Mesenteric fat pad (tissue), 1 donor: ENCODE measurements at regions not wholly inside any gene's neighbourhood (a gene's known extent, or its start where the extent isn't known, plus 50 kb on each side); places are given as distances from the start of the nearest gene placed in this dataset.
A peak's percentile ranks its signal among the peaks of the same experiment; 100 is the strongest.
"Not testable (repeated sequence)": the region's sequence is repeated elsewhere in the genome, so short reads cannot be mapped to it uniquely, and the experiment has no call there.

ENCODE experiments used
- DNase-seq: peaks from one replicate; pipeline ENCODE4 v3.0.0-alpha.2; 2020; ENCODE audit warnings: low spot score
- donor health status: DM: yes; HTN: yes; CAD: no.

- no peak for DNase-seq
These were observed 167.4 kb upstream of the RAB6C start for GRCh38 chr2:129812071-129812470.

GRCh38 chr2:129812654-129813053 lies 166.8 kb upstream of the RAB6C start:
- no peak for DNase-seq

- no peak for DNase-seq
These were observed 166.1 kb upstream of the RAB6C start for GRCh38 chr2:129813404-129813803.

GRCh38 chr2:129816813-129817574 lies 162.5 kb upstream of the RAB6C start:
- peak; percentile 78 for DNase-seq

GRCh38 chr2:129819855-129820254 lies 159.6 kb upstream of the RAB6C start:
- DNase-seq = no peak

- no peak for DNase-seq
These were observed 158.6 kb upstream of the RAB6C start for GRCh38 chr2:129820908-129821307.

GRCh38 chr2:129821445-129821844 lies 158.0 kb upstream of the RAB6C start:
- no peak for DNase-seq

DNA sequence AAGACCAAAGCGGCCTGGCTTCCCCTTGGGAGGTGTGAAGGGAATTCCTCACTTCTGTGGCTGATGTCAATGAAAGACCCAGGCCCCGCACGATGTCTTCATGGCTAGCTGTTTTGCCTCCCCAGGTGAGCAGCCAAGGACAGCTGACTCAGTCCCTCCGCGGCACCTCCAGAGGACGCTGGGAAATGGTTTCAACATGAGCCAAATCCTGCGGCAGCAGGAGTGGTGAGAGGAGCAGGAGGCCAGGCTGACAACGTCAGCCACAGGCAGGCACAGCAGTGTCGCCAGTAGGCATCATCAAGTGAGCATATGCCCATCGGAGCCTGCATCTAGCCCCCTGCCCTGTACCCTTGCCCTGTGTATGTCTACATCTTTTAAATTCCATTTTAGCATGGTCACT lies 156.4 kb upstream of the RAB6C start:
- no peak for DNase-seq

- no peak for DNase-seq
These were observed 152.0 kb upstream of the RAB6C start for GRCh38 chr2:129827311-129828090.

- DNase-seq = no peak
These were observed 150.7 kb upstream of the RAB6C start for GRCh38 chr2:129828792-129829191.

GRCh38 chr2:129829588-129829987 lies 149.9 kb upstream of the RAB6C start:
- DNase-seq = no peak

DNA sequence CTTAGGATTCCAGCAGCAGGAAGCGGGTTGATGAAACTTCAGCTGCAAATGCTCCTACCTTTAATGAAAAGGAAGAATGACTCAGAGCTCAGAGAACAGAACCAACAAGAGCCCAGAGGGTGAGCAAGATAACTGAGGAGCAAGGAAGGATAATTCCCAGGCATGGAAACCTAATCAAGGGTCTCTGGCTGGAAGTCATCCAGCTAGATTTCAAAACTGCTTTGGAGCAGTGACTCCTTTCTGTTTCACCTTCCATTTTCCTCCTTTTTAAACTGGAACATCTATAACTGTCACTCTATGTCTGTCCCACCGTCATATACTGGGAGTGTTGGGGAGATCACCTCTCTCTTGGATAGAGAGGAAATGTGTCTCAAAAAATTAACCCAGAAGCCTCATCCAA lies 148.4 kb upstream of the RAB6C start:
- no peak for DNase-seq

DNA sequence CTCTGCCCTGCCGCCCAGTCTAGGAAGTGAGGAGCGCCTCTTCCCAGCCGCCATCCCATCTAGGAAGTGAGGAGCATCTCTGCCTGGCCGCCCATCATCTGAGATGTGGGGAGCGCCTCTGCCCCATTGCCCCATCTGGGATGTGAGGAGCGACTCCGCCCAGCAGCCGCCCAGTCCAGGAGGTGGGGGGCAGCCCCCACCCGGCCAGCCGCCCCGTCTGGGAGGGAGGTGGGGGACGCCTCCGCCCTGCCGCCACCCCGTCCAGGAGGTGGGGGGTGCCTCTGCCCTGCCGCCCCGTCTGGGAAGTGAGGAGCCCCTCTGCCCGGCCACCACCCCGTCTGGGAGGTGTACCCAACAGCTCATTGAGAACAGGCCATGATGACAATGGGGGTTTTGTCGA lies 146.0 kb upstream of the RAB6C start:
- not testable (repeated sequence) for DNase-seq

DNA sequence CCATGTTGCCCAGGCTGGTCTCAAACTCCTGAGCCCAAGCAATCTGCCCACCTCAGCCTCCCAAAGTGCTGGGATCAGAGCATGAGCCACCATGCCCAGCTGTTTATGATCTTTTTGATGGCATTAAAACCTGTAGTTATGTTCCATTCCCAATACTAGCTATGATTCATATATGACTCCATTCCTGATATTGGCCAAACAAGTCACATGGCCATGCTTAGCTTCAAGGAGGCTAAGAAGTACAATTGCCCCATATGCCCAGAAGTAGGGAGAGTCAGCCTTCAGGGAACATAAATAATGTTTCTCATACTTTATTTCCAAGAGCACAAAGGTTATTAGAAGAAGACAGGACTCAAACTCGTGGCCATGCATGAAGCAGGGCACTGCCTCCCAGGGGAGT lies 132.4 kb upstream of the RAB6C start:
- DNase-seq = no peak

GRCh38 chr2:129849559-129850160 lies 129.8 kb upstream of the RAB6C start:
- no peak for DNase-seq

DNA sequence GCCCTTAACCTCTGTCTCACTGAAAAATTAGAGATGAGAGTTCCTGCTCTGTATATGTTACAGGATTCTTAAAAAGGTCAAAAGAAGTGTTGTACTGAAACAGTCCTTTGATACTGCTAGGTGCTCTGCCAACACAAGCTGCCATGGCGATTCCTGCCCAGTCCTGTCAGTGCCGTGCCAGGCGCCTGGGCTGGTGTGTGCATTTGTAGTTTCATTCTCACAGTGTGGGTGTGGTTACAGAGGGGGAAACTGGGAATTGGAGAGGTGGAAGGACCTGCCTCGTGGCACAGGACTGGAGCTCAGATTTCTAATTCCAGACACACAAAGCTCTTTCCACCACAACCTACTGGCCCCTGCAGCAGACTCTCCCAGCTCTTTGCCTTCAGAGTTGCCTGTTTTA lies 122.3 kb upstream of the RAB6C start:
- DNase-seq = no peak

- no peak for DNase-seq
These were observed 120.3 kb upstream of the RAB6C start for GRCh38 chr2:129859175-129859574.

DNA sequence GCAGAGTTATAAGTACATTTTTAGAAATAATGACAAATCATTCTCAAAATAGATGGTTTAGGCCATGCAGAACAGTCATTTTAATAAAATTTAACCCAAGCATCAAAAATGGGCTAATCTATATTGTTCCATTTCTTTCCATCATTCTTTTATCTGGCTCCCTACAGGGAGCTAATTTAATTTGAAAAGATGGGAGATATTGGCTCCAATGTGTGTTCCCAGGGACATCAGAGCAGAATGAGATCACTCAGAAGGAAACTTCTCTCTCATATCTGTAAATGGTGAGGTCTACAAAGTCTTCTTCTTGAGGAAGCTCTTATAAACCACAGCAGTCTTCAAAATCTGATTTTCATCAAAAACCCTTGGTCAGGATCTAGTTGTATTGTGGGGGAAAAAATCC lies 119.4 kb upstream of the RAB6C start:
- no peak for DNase-seq

DNA sequence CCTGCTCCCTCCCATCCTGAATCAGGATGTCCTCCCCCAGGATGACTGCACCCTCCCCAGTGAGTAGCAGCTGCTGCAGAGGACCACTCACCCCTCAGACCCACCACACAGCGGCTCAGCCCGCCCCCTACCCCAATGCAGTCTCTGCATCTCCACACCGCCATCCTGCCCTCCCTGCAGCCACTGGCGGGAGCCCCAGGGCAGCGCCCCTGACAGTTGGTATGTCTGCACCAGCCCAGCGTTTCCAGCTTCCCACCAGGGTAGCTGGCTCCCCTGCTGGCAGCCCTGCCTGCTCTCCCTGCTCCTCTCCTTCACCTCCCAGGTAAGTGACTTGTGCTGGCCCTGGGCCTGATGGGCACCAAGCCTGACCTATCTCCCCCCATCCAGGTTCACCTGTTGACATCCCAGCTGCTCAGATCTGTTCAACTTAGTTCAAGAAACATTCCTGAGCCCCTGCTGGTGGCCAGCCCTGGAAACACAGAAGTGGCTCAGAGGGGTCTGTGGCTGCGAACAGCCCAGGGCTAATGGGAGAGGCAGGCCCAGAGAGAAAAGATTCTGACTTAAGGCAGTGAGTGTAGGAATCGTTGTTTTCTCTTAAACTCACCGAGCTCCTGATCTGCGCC lies 117.7 kb upstream of the RAB6C start:
- no peak for DNase-seq

DNA sequence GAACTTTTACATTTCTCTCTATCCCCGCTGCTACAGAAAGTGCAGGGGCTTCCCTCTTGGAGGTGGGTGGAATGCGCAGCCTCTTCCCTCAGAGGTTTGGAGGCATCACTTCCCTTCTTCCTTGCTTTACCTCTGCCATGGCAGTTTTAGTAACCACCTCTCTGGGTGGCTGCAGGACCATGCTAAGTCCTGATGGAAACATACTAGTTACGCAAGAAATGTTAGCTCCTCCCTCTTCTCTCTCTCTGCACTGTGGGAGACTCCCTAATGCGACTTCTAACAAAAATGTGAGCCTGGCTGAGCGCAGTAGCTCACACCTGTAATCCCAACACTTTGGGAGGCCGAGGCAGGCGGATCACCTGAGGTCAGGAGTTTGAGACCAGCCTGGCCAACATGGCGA lies 116.8 kb upstream of the RAB6C start:
- DNase-seq = no peak

- no peak for DNase-seq
These were observed 116.1 kb upstream of the RAB6C start for GRCh38 chr2:129863350-129863749.

DNA sequence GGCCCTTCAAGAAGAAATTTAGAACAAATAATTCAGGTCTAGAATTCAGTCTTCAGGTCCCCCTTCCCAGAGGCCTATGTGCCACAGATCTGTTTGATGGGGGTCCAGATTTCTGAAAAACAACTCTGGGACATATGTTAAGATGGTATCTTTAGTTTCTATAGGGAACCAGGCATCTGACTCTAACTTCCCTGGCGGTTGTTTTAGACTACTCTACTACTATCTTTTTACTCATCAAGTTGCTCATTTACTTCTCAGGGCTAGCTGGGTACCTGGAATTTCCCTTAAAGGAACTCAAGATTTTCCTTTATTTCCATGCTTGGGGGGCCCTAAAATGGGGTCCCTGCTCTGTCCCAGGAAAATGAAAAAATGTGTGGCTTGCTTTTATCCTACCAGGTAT lies 114.7 kb upstream of the RAB6C start:
- no peak for DNase-seq
